GM23338 (cell line): ENCODE measurements at regions not wholly inside any gene's neighbourhood (a gene's known extent, or its start where the extent isn't known, plus 50 kb on each side); places are given as distances from the start of the nearest gene placed in this dataset.

Experiments used
- CTCF ChIP-seq, 2 experiments: fragments of 200-600 bp in 1 of 2; sonication (generic) in 1 of 2; conservative IDR thresholded peaks; 2 replicates each; pipeline versions ENCODE4 v1.5.1 to v1.6.1; 2016 to 2017; ENCODE audit warnings: antibody characterized with exemption in 2 of 2, low read depth in 2 of 2, mild to moderate bottlenecking in 2 of 2, moderate library complexity in 1 of 2
- EZH2 ChIP-seq: fragments of 200-600 bp; sonication (generic); IDR thresholded peaks from one replicate; pipeline ENCODE4 v1.8.0; 2017; ENCODE audit warnings: antibody characterized with exemption, mild to moderate bottlenecking, low read depth; ENCODE audit not compliant: unreplicated experiment
- REST ChIP-seq: IDR thresholded peaks from one replicate; pipeline ENCODE4 v1.6.1; 2018; ENCODE audit warnings: antibody characterized with exemption; ENCODE audit not compliant: unreplicated experiment

- TF ChIP-seq CTCF (conservative IDR thresholded peaks at IDR 0.05; ENCODE audit: low read depth in 2 of 2): no peak
- no peak for TF ChIP-seq EZH2
- no peak for TF ChIP-seq REST
Measured at GRCh38 chr13:34026308-34026707, 208.4 kb downstream of the RFC3 start.
